Cardiac muscle cell (in vitro differentiated cells and primary cell): ENCODE measurements at regions not wholly inside any gene's neighbourhood (a gene's known extent, or its start where the extent isn't known, plus 50 kb on each side); places are given as distances from the start of the nearest gene placed in this dataset.

Experiments used
- DNase-seq, 2 donors: peaks; one replicate each; pipeline versions ENCODE4 v3.0.0 to v3.0.0-alpha.2; 2010 to 2017; ENCODE audit warnings: low read depth in 1 of 2, low spot score in 1 of 2
- H3K27ac ChIP-seq: fragments of 200-600 bp; sonication (generic); 2 replicates; pipeline ENCODE4 v1.5.1; 2016
- H3K27me3 ChIP-seq: fragments of 200-600 bp; sonication (generic); 2 replicates; pipeline ENCODE4 v1.6.0; 2016; ENCODE audit warnings: control low read depth
- H3K36me3 ChIP-seq: fragments of 200-600 bp; sonication (generic); 2 replicates; pipeline ENCODE4 v1.5.1; 2016; ENCODE audit warnings: control low read depth
- H3K4me1 ChIP-seq: fragments of 200-600 bp; sonication (generic); 2 replicates; pipeline ENCODE4 v1.8.1; 2017; ENCODE audit warnings: low read depth, mild to moderate bottlenecking, mixed run types
- H3K4me3 ChIP-seq: fragments of 200-600 bp; sonication (generic); 2 replicates; pipeline ENCODE4 v1.5.1; 2016; ENCODE audit warnings: mild to moderate bottlenecking
- H3K9me3 ChIP-seq: fragments of 200-600 bp; sonication (generic); 2 replicates; pipeline ENCODE4 v1.5.1; 2017; ENCODE audit warnings: low read depth, mild to moderate bottlenecking, control low read depth
- CTCF ChIP-seq: IDR thresholded peaks from 2 replicates; pipeline ENCODE4 v1.5.1; 2012; ENCODE audit warnings: low read depth, mild to moderate bottlenecking, low read length

DNA sequence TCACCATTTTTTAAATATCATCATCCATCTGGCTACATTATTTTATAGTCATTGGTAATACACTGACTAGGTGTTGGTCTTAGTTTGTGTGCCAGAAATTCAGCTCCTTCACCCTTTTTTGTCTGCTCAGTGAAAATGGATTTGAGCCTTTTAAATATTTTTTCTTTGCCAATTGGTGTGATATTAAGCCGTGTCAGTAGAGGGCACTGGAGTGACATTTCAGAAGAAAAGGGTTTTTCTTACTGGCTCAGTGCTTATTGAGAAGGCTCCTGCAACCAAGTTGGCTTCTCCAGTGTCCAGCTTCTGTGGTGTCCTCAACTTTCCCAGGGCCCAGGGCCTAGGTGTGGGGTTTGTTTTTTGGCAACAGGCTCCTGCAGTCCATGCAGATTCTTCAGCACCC is 546.6 kb downstream of the DACH1 start:
- no peaks in the 10 kb centered on the region for H3K36me3 ChIP-seq
- H3K27ac ChIP-seq: no peak overlapping the region
- no peaks in the 10 kb centered on the region for H3K9me3 ChIP-seq
- no peaks in the 10 kb centered on the region for H3K27me3 ChIP-seq
- no peak overlapping the region for H3K4me3 ChIP-seq
- TF ChIP-seq CTCF: peak; percentile 56
- peak; percentile 18 to 53 for DNase-seq
- H3K4me1 ChIP-seq: no peaks in the 10 kb centered on the region

- no peak for DNase-seq
- no peak for TF ChIP-seq CTCF
- Histone ChIP-seq H3K27me3 (no peaks in the 10 kb centered on the region), H3K9me3 (no peaks in the 10 kb centered on the region), H3K36me3 (no peaks in the 10 kb centered on the region), H3K4me1 (no peaks in the 10 kb centered on the region), H3K27ac (no peak overlapping the region), H3K4me3 (no peak overlapping the region)
Observed at GRCh38 chr13:71316792-71317363, 550.1 kb downstream of the DACH1 start.

DNA sequence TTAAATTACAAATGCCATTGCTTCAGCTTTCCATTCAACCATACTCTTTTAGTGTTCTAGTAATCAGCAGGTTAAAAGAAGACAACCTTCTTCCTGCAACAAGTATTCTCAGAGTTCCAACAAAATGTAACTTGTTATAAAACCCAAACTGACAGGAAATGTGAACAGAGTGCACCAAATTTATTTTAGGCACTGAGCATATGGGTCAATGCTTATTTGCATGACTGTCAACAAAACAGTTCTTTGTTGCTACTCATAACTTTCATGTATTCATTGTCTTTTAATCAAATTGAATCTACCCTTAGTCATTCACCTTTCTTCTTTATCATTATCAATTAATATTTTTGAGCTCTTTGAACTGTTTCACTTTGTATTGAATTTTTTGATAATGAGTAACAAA is 554.1 kb downstream of the DACH1 start:
- Histone ChIP-seq H3K27ac (no peak overlapping the region), H3K27me3 (no peaks in the 10 kb centered on the region), H3K9me3 (no peaks in the 10 kb centered on the region), H3K36me3 (no peaks in the 10 kb centered on the region), H3K4me3 (no peak overlapping the region), H3K4me1 (no peaks in the 10 kb centered on the region)
- no peak for DNase-seq
- no peak for TF ChIP-seq CTCF

GRCh38 chr13:71309905-71310304 is 557.1 kb downstream of the DACH1 start:
- no peaks in the 10 kb centered on the region for H3K4me1 ChIP-seq
- no peaks in the 10 kb centered on the region for H3K9me3 ChIP-seq
- no peak for DNase-seq
- no peaks in the 10 kb centered on the region for H3K27me3 ChIP-seq
- H3K27ac ChIP-seq: no peak overlapping the region
- H3K4me3 ChIP-seq: no peak overlapping the region
- H3K36me3 ChIP-seq: no peaks in the 10 kb centered on the region
- no peak for TF ChIP-seq CTCF

DNA sequence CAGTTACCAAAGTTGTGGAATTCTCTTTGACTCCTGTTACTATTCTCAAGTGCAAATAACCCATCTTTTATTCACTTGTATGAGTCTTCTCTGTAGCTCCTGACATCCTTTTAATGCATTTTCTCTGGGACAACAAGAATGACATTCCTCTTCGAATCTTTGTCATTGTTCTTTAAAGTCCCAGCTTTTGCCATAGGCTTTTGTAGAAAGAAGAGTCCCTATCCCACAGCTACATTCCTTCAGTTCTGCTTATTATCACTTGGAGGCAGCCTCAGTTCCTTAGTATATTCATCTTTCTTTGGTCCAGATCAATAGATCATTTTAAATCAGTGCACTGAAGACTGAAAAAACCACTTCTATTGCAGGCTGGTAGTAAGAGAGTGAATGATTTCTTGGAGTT is 560.2 kb downstream of the DACH1 start:
- DNase-seq: no peak
- TF ChIP-seq CTCF: no peak

DNA sequence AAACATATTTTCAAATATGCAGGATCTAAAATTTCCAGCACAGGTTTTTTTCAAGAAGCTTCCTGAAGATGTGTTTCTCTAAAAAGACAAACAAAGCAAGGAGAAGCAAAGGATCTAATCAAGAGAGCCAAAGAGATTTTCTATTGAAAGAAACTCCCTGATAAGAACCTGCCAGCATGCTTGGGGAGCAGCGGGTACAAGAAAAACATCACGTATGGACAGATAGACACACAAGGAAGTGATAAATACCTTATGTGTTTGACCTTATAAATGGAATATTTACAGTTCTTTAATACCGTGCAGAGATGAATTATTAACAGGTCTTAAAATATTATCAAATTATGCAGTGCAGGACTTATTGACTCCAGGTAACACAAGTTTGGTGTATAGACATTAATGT is 562.1 kb downstream of the DACH1 start:
- TF ChIP-seq CTCF: no peak
- H3K4me1 ChIP-seq: no peaks in the 10 kb centered on the region
- H3K4me3 ChIP-seq: no peak overlapping the region
- DNase-seq: no peak
- H3K27me3 ChIP-seq: no peaks in the 10 kb centered on the region
- H3K27ac ChIP-seq: no peak overlapping the region
- H3K36me3 ChIP-seq: no peaks in the 10 kb centered on the region
- H3K9me3 ChIP-seq: no peaks in the 10 kb centered on the region

More for the DNA sequence above, 560.2 kb downstream of the DACH1 start:
- Histone ChIP-seq H3K4me1 (no peaks in the 10 kb centered on the region), H3K27me3 (no peaks in the 10 kb centered on the region), H3K4me3 (no peak overlapping the region), H3K36me3 (no peaks in the 10 kb centered on the region), H3K27ac (no peak overlapping the region), H3K9me3 (no peaks in the 10 kb centered on the region)
